Panc1 (cell line): ENCODE measurements at regions not wholly inside any gene's neighbourhood (a gene's known extent, or its start where the extent isn't known, plus 50 kb on each side); places are given as distances from the start of the nearest gene placed in this dataset.

Experiments
- CTCF ChIP-seq: fragments of 450-650 bp; IDR thresholded peaks from 2 replicates; pipeline ENCODE4 v1.5.1; 2017; ENCODE audit warnings: mild to moderate bottlenecking
- POLR2AphosphoS5 ChIP-seq: IDR thresholded peaks from 2 replicates; pipeline ENCODE4 v1.6.1; 2012; ENCODE audit warnings: mild to moderate bottlenecking, low read depth, low read length, moderate library complexity
- REST ChIP-seq, 2 experiments: IDR thresholded peaks; 2 replicates each; pipeline ENCODE4 v1.6.1; 2011 to 2012; ENCODE audit warnings: low read depth in 2 of 2, control low read depth in 1 of 2, low read length in 1 of 2, mild to moderate bottlenecking in 1 of 2, moderate library complexity in 1 of 2; ENCODE audit not compliant: insufficient read depth in 1 of 2
- SIN3A ChIP-seq: IDR thresholded peaks from 2 replicates; pipeline ENCODE4 v1.6.1; 2012; ENCODE audit warnings: low read depth, mild to moderate bottlenecking, low read length, moderate library complexity, borderline replicate concordance; ENCODE audit not compliant: insufficient read depth
- TCF7L2 ChIP-seq: IDR thresholded peaks from 2 replicates; pipeline ENCODE4 v1.6.1; 2011; ENCODE audit warnings: mild to moderate bottlenecking, low read depth, low read length, inconsistent platforms

- TF ChIP-seq CTCF (no peak), POLR2AphosphoS5 (no peak), REST (IDR thresholded peaks at IDR 0.05; ENCODE audit: insufficient read depth in 1 of 2, low read depth in 2 of 2, low read length in 1 of 2) (no peak), SIN3A (no peak), TCF7L2 (no peak)
Measured at GRCh38 chr15:79492065-79492464, 59.9 kb downstream of the MINAR1 start.
